K562 (cell line): ENCODE measurements at regions not wholly inside any gene's neighbourhood (a gene's known extent, or its start where the extent isn't known, plus 50 kb on each side); places are given as distances from the start of the nearest gene placed in this dataset.
A peak's percentile ranks its signal among the peaks of the same experiment; 100 is the strongest.

Experiments used
- CC2D1A ChIP-seq: fragments of 450-650 bp; IDR thresholded peaks from 2 replicates; pipeline ENCODE4 v1.6.1; 2017; ENCODE audit warnings: mild to moderate bottlenecking
- FOXM1 ChIP-seq, 2 experiments: fragments of 450-650 bp in 1 of 2; sonication (generic) in 1 of 2; formaldehyde crosslinking in 1 of 2; IDR thresholded peaks; 2 replicates each; pipeline versions ENCODE4 v1.6.1 to v1.9.0; 2017 to 2022; ENCODE audit warnings: low read depth in 2 of 2, mild to moderate bottlenecking in 2 of 2, missing genetic modification reagents in 1 of 2, moderate library complexity in 1 of 2
- GATAD2B ChIP-seq: fragments of 450-650 bp; IDR thresholded peaks from 2 replicates; pipeline ENCODE4 v1.6.1; 2017; ENCODE audit warnings: mild to moderate bottlenecking, borderline replicate concordance
- GTF2F1 ChIP-seq: IDR thresholded peaks from 2 replicates; pipeline ENCODE4 v1.6.1; 2011; ENCODE audit warnings: low read depth, low read length, improper control_type of control experiment
- MECOM ChIP-seq: fragments of 250-450 bp; sonication (Bioruptor Pico); IDR thresholded peaks from 2 replicates; pipeline ENCODE4 v1.8.0; 2022; ENCODE audit warnings: inconsistent platforms
- MYBL2 ChIP-seq, 2 experiments: fragments of 450-650 bp in 1 of 2; sonication (generic) in 1 of 2; formaldehyde crosslinking in 1 of 2; IDR thresholded peaks; 2 replicates each; pipeline versions ENCODE4 v1.6.1 to v1.8.1; 2017 to 2022; ENCODE audit warnings: borderline replicate concordance in 1 of 2, inconsistent platforms in 1 of 2, low read depth in 1 of 2, mild to moderate bottlenecking in 1 of 2, missing genetic modification reagents in 1 of 2, moderate library complexity in 1 of 2
- NCOR1 ChIP-seq: fragments of 450-650 bp; IDR thresholded peaks from 2 replicates; pipeline ENCODE4 v1.6.1; 2016; ENCODE audit warnings: mild to moderate bottlenecking, moderate library complexity
- SIN3B ChIP-seq: fragments of 450-650 bp; IDR thresholded peaks from 2 replicates; pipeline ENCODE4 v1.6.1; 2017; ENCODE audit warnings: low read depth, mild to moderate bottlenecking, moderate library complexity
- SPI1 ChIP-seq: IDR thresholded peaks from 2 replicates; pipeline ENCODE4 v1.6.1; 2011; ENCODE audit warnings: low read depth, low read length, control low read depth, borderline replicate concordance
- TAL1 ChIP-seq: fragments of 450-650 bp; IDR thresholded peaks from 2 replicates; pipeline ENCODE4 v1.6.1; 2016; ENCODE audit warnings: mild to moderate bottlenecking
- TEAD2 ChIP-seq: fragments of 450-650 bp; IDR thresholded peaks from 2 replicates; pipeline ENCODE4 v1.6.1; 2016; ENCODE audit warnings: missing genetic modification characterization, control low read depth, missing compliant biosample characterization
- ZNF586 ChIP-seq: fragments of 450-650 bp; formaldehyde crosslinking; conservative IDR thresholded peaks from 2 replicates; pipeline ENCODE4 v1.4.0; 2020; ENCODE audit warnings: mild to moderate bottlenecking, moderate library complexity
- ZNF695 ChIP-seq: fragments of 450-650 bp; formaldehyde crosslinking; IDR thresholded peaks from 2 replicates; pipeline ENCODE4 v1.4.0; 2020; ENCODE audit warnings: mild to moderate bottlenecking, moderate library complexity
- ZNF778 ChIP-seq: fragments of 450-650 bp; formaldehyde crosslinking; IDR thresholded peaks from 2 replicates; pipeline ENCODE4 v1.4.0; 2020; ENCODE audit warnings: mild to moderate bottlenecking, moderate library complexity
- TF ChIP-seq, protein P1 (sequence below): conservative IDR thresholded peaks from 2 replicates; pipeline ENCODE4 v1.6.1; 2011; ENCODE audit warnings: low read depth, mild to moderate bottlenecking, low read length; ENCODE audit not compliant: control insufficient read depth
- TF ChIP-seq, protein P2 (sequence below): fragments of 450-650 bp; conservative IDR thresholded peaks from 2 replicates; pipeline ENCODE4 v1.6.1; 2016; ENCODE audit warnings: missing genetic modification characterization, low read depth, mild to moderate bottlenecking, control low read depth, missing compliant biosample characterization
- TF ChIP-seq, protein P3 (sequence below): fragments of 250-450 bp; sonication (Bioruptor Pico); IDR thresholded peaks from 2 replicates; pipeline ENCODE4 v1.9.0; 2021; ENCODE audit warnings: mild to moderate bottlenecking

DNA sequence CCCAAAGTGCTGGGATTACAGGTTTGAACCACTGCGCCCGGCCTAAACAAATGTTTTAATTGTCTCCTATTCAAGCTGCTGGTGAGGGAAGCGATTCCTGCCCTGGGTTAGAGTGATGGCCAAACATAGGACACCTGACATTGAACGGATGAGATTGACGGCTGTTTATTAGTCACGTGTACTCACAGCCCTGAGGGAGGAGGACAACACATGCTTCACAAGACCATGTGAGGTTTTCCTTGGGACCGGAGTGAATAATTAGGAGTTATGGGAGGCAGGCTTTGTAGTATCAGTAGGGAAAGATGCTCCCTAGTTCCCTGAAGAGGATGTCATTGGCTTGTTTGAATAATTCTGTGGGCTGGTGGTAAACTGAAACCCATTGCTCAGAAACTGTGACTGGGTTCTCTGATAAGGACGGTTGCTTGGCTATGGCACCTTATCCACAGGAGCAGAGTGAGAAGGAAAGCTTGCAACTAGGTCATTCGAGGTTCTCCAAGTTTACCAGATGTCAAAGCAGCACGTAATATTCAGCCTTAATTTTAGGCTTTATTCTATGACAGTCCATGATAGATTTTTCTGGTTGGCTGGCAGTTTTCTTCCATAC is 245.8 kb downstream of the PLA2G4A start (continued):
- TF ChIP-seq FOXM1 (IDR thresholded peaks at IDR 0.05; ENCODE audit: low read depth) (peak; percentile 85), FOXM1 (CRISPR knock-in tag; IDR thresholded peaks at IDR 0.05; ENCODE audit: low read depth) (no peak), ZNF586 (CRISPR knock-in tag) (no peak), GATAD2B (no peak), SIN3B (no peak), GTF2F1 (no peak), CC2D1A (peak; percentile 67; the same call in 1 of the 2 replicates), MYBL2 (IDR thresholded peaks at IDR 0.05; ENCODE audit: low read depth) (peak; percentile 76), MYBL2 (CRISPR knock-in tag; IDR thresholded peaks at IDR 0.05; ENCODE audit: borderline replicate concordance) (no peak), TEAD2 (tag) (no peak), NCOR1 (peak; percentile 60), TAL1 (peak; percentile 73; the same call in 1 of the 2 replicates), ZNF778 (no peak), ZNF695 (no peak), SPI1 (no peak), MECOM (CRISPR knock-in tag) (no peak)
- TF ChIP-seq, protein P1, sequence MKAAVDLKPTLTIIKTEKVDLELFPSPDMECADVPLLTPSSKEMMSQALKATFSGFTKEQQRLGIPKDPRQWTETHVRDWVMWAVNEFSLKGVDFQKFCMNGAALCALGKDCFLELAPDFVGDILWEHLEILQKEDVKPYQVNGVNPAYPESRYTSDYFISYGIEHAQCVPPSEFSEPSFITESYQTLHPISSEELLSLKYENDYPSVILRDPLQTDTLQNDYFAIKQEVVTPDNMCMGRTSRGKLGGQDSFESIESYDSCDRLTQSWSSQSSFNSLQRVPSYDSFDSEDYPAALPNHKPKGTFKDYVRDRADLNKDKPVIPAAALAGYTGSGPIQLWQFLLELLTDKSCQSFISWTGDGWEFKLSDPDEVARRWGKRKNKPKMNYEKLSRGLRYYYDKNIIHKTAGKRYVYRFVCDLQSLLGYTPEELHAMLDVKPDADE: no peak
- TF ChIP-seq, protein P2, sequence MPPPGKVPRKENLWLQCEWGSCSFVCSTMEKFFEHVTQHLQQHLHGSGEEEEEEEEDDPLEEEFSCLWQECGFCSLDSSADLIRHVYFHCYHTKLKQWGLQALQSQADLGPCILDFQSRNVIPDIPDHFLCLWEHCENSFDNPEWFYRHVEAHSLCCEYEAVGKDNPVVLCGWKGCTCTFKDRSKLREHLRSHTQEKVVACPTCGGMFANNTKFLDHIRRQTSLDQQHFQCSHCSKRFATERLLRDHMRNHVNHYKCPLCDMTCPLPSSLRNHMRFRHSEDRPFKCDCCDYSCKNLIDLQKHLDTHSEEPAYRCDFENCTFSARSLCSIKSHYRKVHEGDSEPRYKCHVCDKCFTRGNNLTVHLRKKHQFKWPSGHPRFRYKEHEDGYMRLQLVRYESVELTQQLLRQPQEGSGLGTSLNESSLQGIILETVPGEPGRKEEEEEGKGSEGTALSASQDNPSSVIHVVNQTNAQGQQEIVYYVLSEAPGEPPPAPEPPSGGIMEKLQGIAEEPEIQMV: no peak
- TF ChIP-seq, protein P3, sequence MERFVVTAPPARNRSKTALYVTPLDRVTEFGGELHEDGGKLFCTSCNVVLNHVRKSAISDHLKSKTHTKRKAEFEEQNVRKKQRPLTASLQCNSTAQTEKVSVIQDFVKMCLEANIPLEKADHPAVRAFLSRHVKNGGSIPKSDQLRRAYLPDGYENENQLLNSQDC (CRISPR knock-in tag): no peak
